Esophagus squamous epithelium (tissue), 5 donors: ENCODE measurements at regions not wholly inside any gene's neighbourhood (a gene's known extent, or its start where the extent isn't known, plus 50 kb on each side); places are given as distances from the start of the nearest gene placed in this dataset.

Experiments
- DNase-seq: peaks from one replicate; lab custom pipeline; 2025; lab: John Stamatoyannopoulos, UW
- H3K27ac ChIP-seq, 4 donors: fragments of 200-600 bp; sonication (generic); one replicate each; pipeline ENCODE4 v1.5.1; 2016 to 2019; ENCODE audit warnings: mild to moderate bottlenecking in 1 of 4
- H3K27me3 ChIP-seq, 4 donors: fragments of 200-600 bp; sonication (generic); 1 replicate in 3 of 4; 2 replicates in 1 of 4; pipeline versions ENCODE4 v1.5.1 to v1.6.0; 2017 to 2021; ENCODE audit warnings: antibody characterized with exemption in 1 of 4
- H3K36me3 ChIP-seq, 3 donors: fragments of 200-600 bp; sonication (generic); one replicate each; pipeline ENCODE4 v1.5.1; 2016 to 2019
- H3K4me1 ChIP-seq, 3 donors: fragments of 200-600 bp; sonication (generic); one replicate each; pipeline ENCODE4 v1.5.1; 2017 to 2019
- H3K4me3 ChIP-seq, 4 donors: fragments of 200-600 bp; sonication (generic); 1 replicate in 3 of 4; 2 replicates in 1 of 4; pipeline ENCODE4 v1.5.1; 2016 to 2019; ENCODE audit warnings: mild to moderate bottlenecking in 2 of 4, moderate library complexity in 1 of 4
- H3K9me3 ChIP-seq, 3 donors: fragments of 200-600 bp; sonication (generic); one replicate each; pipeline ENCODE4 v1.5.1; 2016 to 2019
- CTCF ChIP-seq, 6 experiments: fragments of 450-650 bp in 4 of 6; fragments of 200-600 bp in 2 of 6; sonication (generic) in 2 of 6; IDR thresholded peaks; one replicate each; pipeline ENCODE4 v1.5.1; 2016 to 2019; ENCODE audit warnings: antibody characterized with exemption in 6 of 6, mild to moderate bottlenecking in 4 of 6, moderate library complexity in 4 of 6
- POLR2A ChIP-seq, 4 donors: fragments of 450-650 bp; IDR thresholded peaks; one replicate each; pipeline ENCODE4 v1.6.1; 2017; ENCODE audit warnings: antibody characterized with exemption in 4 of 4, mild to moderate bottlenecking in 4 of 4, moderate library complexity in 3 of 4
- WGBS, 2 donors: methylation state at CpG; one replicate each; pipeline ENCODE4 v1.1.5; 2018; 5-methylcytosine and 5-hydroxymethylcytosine counted together
- intact Hi-C: fragments of 100-400 bp; cut with DNase I; formaldehyde crosslinking; loops from one replicate; pipeline ENCODE4 v1.15.0; 2022
- donor health status: DM: yes; HTN: yes; CAD: no.

GRCh38 chr1:182143825-182144645 is 82.5 kb upstream of the ZNF648 start:
- Histone ChIP-seq H3K36me3 (no peaks in the 10 kb centered on the region), H3K9me3 (no peaks in the 10 kb centered on the region), H3K4me3 (peak overlapping the region in 1 of 4 donors; percentile 30), H3K27me3 (no peaks in the 10 kb centered on the region), H3K27ac (peak overlapping the region; percentile 94 to 98 (median 96)), H3K4me1 (peaks cover 19 to 65% (median 42%) of the 10 kb centered on the region in 3 donors)
- WGBS, 2 donors: 20 to 27% methylated on average over 6 to 7 of the region's 8 CpGs
- peak; percentile 37 for DNase-seq
- TF ChIP-seq POLR2A (IDR thresholded peaks at IDR 0.05) (peak in 2 of 4 donors; percentile 27 to 55), CTCF (IDR thresholded peaks at IDR 0.05) (peak in 1 of 6 experiments; percentile 9)
- intact Hi-C loops: loop anchor here (5.0 to 10.0 kb wide), 2 partner anchors 151 to 248 kb away; partner anchors contain the start of gene GLUL

- peak; percentile 24 for DNase-seq
- WGBS, 2 donors: 7% methylated on average over 11 of the region's 11 CpGs
- Histone ChIP-seq H3K4me1 (peaks cover 19 to 65% (median 42%) of the 10 kb centered on the region in 3 donors), H3K4me3 (peak overlapping the region in 1 of 4 donors; percentile 16), H3K9me3 (no peaks in the 10 kb centered on the region), H3K36me3 (no peaks in the 10 kb centered on the region), H3K27ac (peak overlapping the region; percentile 94 to 98 (median 96)), H3K27me3 (no peaks in the 10 kb centered on the region)
- TF ChIP-seq POLR2A (IDR thresholded peaks at IDR 0.05): no peak
- peak; percentile 85 to 99 (median 97) for TF ChIP-seq CTCF (IDR thresholded peaks at IDR 0.05)
- intact Hi-C loops: loop anchor here (5.0 to 10.0 kb wide), 2 partner anchors 152 to 249 kb away; partner anchors contain the start of gene GLUL
Measured at GRCh38 chr1:182143154-182143657, 81.7 kb upstream of the ZNF648 start.

GRCh38 chr1:182142621-182143020 is 81.1 kb upstream of the ZNF648 start:
- intact Hi-C loops: loop anchor here (5.0 to 10.0 kb wide), 2 partner anchors 152 to 250 kb away; partner anchors contain the start of gene GLUL
- H3K4me1 ChIP-seq: peaks cover 19 to 65% (median 42%) of the 10 kb centered on the region in 3 donors

GRCh38 chr1:182141040-182141439 is 79.5 kb upstream of the ZNF648 start:
- Histone ChIP-seq H3K27me3 (no peaks in the 10 kb centered on the region), H3K27ac (no peak overlapping the region), H3K36me3 (no peaks in the 10 kb centered on the region), H3K4me1 (peaks cover 19 to 53% (median 31%) of the 10 kb centered on the region in 3 donors), H3K4me3 (no peak overlapping the region), H3K9me3 (no peaks in the 10 kb centered on the region)
- DNase-seq: no peak
- intact Hi-C loops: loop anchor here (5.0 to 10.0 kb wide), 2 partner anchors 154 to 251 kb away; partner anchors contain the start of gene GLUL
- TF ChIP-seq CTCF (IDR thresholded peaks at IDR 0.05) (no peak), POLR2A (IDR thresholded peaks at IDR 0.05) (no peak)

More at GRCh38 chr1:182142621-182143020, 81.1 kb upstream of the ZNF648 start:
- Histone ChIP-seq H3K27ac (peak overlapping the region in 3 of 4 donors; percentile 94 to 97 (median 96)), H3K36me3 (no peaks in the 10 kb centered on the region), H3K9me3 (no peaks in the 10 kb centered on the region), H3K27me3 (no peaks in the 10 kb centered on the region), H3K4me3 (no peak overlapping the region)
- no peak for DNase-seq
- TF ChIP-seq CTCF (IDR thresholded peaks at IDR 0.05) (no peak), POLR2A (IDR thresholded peaks at IDR 0.05) (no peak)
- WGBS, 2 donors: 85% methylated on average over 4 of the region's 4 CpGs; no CpG with 5 or more reads in 1 of the 2 donors

- DNase-seq: no peak
- 74 to 81% methylated on average over 1 of the region's 1 CpG for WGBS, 2 donors
- H3K4me1 ChIP-seq: peaks cover 15 to 38% (median 16%) of the 10 kb centered on the region in 3 donors
- no peaks in the 10 kb centered on the region for H3K27me3 ChIP-seq
- no peak for TF ChIP-seq POLR2A (IDR thresholded peaks at IDR 0.05)
- no peaks in the 10 kb centered on the region for H3K36me3 ChIP-seq
- intact Hi-C loops: no loop called here
- no peak overlapping the region for H3K4me3 ChIP-seq
- H3K9me3 ChIP-seq: peaks cover 0 to 2% (median under 1%) of the 10 kb centered on the region in 3 donors
- no peak overlapping the region for H3K27ac ChIP-seq
Measured at GRCh38 chr1:182139496-182139895, 78.0 kb upstream of the ZNF648 start.
